GM21576 (cell line): ENCODE measurements at regions not wholly inside any gene's neighbourhood (a gene's known extent, or its start where the extent isn't known, plus 50 kb on each side); places are given as distances from the start of the nearest gene placed in this dataset.
"Not testable (repeated sequence)": the region's sequence is repeated elsewhere in the genome, so short reads cannot be mapped to it uniquely, and the experiment has no call there.

ENCODE experiments used
- ATAC-seq: cut with Tn5 transposase; IDR thresholded peaks from one replicate; pipeline ENCODE4 v1.9.1; 2021; ENCODE audit warnings: mild to moderate bottlenecking, moderate library complexity; ENCODE audit not compliant: unreplicated experiment

DNA sequence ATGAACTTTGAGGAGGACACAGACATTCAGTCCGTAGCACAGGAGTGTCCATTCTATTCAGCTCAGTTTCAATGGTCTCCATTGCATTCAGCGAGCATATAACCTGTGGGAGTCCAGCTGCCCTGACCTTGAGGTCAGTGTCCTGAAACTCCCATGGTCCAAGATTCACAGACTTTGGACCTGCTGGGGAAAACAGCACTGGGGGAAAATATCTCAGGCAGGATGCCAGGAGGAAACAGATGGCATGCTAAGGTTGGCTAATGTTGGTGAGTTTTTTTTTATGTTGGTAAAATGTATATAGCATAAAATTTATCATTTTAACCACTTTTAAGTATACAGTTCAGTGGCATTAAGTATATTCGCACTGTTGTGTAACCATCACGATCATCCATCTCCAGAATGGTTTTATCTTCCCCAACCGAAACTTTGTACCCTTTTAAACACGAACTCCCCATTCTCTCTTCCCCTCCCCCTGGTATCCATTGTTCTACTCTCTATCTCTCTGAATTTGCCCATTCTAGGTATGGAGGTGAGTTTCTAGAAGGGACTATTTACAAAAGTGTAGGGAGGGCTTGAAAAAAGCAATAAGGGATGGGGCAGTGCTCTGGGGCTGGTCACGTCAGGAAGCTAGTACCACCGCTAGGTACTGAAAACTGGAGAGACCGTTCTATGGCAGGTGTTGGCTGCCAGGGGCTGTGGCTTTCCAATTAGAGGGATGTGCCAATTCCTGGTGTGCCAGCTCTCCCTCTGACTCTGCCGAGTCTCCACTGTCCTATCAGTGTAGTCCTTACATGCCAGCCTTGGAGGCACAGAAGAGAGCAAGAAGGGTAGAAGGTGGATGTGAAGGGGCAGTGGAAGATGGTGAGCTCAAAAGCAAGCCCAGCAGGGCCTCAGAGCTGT lies 85.3 kb downstream of the FOXD2 start:
- no peak for ATAC-seq

DNA sequence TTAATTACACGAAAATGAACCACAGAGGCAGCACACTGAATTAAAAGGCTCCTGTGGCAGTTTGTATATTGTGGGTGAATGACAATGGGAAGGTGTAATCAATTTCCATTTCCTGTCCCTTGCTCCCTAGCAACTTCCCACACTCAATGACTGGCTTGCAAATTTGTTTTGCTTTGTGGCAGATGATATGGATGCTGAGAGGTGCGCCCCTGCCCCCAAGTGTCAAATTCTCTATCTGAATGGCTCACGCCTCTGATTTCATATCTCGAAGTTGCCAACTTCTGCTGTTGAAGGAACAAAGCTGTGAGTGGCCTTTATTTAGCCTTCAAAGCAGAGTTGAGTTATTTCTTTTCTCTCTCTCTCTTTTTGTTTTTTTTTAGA lies 86.0 kb downstream of the FOXD2 start:
- ATAC-seq: no peak

DNA sequence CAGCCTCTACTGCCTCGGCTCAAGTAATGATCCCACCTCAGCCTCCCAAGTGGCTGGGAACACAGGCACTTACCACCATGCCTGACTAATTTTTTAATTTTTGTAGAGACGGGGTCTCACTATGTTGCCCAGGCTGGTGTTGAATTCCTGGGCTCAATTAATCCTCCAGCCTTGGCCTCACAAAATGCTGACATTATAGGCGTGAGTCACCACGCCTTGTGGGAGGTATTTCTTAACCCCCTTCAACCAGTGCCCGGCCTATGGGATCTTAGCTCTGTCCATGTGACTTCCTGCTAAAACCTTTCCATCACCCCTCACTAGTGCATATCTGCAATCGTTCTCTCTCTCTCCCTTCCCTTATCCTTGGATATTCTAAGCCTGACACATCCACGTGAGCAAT lies 86.4 kb downstream of the FOXD2 start:
- no peak for ATAC-seq

DNA sequence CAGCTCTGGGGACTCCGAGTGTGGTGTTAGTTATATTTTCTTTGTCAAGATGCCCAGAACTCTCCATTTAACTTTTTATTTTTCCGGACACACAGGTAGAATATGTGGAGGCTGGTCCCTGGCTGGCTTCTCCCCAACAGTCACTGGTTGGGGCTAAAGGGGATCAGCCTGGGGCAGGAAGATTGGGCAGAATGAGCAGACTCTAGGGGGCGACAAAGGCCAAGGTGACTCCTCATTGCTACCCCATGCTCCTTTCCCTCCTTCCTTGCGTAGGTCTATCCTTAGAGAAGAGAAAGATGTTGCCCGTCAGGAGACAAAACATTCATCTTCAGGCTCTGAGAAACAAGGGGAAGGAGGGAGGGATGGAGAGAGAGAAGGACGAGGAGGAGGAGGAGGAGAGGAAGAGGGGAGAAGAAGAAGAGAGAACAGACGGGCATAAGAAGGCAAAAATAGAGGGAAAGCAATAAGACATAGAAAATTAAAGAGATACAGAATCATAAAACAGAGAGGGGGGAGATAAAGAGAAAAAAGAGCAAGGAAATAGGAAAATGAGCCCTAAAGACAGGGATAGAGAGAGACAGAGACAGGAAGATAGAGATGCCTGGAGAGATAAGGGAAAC lies 89.9 kb downstream of the FOXD2 start:
- ATAC-seq: no peak

DNA sequence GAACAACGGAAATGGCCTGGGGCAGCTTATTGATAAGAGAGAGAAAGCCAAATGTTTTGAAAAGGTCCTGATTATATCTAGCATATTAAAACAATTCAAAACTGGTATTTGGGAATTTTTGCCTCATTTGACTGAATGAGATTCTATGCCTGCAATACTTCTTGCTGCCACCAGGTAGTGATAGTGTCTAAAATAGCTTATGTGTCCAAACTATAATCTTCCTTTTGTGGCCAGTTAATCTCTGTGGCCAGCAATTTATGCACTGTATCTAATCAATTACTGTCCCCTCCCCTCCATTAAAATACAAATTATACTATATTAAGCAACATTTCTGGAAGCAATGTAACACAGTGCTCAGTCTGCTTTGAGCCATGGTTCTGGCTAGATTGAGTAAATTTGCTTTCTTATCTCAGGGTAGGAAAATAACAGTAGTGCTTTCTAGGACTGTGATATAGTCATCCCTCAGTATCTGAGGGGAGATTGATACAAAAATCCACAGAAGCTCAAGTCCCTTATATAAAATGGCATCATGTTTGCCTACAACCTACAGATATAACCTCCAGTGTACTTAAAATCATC lies 91.8 kb downstream of the FOXD2 start:
- ATAC-seq: no peak

DNA sequence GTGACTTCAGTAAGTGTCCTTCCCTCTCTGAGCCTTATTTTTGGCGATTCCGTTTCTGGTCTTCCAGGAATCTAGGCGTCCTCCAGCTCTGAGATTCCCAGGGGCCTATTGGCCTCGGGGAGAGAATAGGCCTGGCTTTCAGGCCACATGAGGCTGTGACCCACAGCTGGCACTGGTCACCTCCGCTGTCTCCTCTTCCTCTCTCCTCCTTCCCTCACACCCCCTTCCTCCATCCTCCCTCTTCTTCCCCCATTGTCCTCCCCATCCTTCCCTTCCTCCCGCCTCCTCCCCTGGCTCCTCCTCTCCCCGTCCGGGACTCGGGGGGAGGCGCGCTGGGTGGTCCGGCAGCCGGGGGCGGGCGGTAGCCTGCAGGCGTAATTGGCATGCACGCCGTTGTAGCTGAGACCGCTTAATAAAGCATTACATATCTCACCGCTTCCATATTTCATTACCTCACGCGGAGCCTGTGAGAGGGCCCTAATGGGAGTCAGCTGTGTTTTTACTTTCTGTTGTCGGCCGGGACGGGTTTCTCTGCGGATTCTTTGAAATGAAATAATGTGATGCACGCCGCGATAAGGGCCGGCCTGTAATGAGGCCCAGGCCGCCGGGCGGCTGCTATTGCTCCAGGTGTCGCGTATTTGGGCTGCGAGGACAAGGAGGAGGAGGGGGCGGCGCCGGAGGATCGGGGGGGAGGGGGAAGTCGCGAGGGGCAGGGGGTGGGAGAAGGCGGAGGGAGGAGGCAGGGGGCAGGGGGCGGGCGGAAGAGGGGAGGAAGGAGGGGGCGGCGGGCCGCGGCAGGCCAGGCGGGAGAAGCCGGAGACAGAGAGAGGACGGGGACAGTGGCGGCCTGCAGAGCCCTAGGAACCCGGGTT lies 95.3 kb downstream of the FOXD2 start:
- no peak for ATAC-seq

DNA sequence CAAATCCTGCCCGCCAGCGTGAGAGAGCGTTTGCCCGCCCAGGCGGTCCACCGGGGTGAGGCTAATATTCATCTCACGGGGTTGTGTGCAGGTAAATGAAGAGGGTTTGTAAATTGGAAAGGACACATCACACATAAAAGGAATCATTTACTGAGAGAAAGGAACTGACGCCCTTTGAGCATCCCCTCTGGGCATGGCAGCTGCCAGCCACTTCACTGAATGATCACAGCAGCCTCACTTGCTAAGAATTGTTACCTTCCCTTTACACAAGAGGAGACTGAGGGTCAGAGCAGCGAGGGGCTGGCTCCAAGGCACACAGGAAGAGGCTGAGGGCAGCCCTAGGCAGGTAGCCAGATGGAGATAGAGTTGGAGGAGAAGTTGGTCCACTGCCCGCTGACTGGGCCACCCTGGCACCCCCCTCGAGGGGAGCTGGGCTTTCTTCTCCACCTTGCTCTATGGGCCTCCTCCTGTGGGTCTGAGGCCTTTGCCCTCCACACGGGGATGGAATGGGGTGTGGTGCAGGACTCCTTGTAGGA lies 96.0 kb downstream of the FOXD2 start:
- no peak for ATAC-seq

DNA sequence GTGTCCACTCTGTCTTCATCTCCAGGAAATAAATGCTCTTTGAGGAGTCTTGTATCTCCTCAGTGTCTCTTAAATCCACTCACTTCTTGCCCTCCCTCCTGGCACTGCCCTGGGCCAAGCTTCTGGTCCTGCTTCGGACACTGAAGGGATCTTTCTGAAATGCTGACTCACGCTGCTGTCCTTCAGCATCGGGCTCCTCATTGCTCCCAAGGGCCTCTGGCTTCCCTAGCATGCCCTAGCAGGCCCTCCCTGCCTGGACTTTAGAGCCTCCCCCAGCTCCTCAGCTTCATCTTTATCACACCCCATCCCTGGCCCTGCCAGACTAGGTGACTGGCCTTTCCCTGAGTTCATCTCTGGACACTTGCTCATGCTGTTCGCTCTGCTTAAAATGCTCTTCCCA lies 96.6 kb downstream of the FOXD2 start:
- no peak for ATAC-seq

DNA sequence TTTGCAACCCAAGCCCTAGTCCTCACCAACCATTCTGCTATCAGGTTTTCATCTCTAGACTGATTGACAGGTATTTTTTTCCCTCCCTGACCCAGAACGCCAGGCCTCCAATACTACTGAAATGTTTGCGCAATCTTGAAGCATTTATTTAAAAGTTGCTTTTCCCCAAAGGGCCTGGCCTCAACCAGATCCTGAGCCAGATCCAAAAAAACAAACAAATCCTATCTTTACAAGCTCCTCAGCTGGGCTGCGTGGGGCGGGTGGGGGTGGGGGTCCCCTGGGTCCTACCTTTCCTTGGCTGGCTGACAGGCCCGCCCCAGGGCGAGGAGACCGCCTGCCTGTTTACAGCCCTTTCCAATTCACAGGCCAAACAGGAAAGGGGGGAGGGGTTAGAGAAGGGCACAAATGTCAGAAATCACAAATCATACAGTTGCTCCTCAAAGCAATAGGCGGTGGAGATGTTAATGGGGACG lies 98.8 kb downstream of the FOXD2 start:
- no peak for ATAC-seq

DNA sequence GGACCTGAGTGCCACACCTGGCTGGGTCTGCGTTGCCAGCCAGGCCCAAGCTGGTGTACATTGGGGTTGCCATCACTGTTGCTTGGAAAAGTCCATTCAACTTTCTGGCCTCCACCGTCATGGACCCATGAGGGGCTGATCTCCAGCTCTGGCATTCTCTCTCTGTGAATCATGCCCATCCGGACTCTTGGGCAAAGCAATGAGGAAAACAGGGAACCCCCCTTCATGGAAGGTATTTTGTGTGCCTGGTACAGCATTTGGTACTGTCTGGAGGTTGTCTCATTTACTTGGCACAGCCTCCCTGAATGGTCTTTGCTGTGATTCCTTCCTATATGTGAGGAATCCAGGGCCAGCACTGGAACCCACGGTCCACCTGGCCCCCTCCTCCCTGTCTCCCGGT lies 99.4 kb downstream of the FOXD2 start:
- no peak for ATAC-seq

DNA sequence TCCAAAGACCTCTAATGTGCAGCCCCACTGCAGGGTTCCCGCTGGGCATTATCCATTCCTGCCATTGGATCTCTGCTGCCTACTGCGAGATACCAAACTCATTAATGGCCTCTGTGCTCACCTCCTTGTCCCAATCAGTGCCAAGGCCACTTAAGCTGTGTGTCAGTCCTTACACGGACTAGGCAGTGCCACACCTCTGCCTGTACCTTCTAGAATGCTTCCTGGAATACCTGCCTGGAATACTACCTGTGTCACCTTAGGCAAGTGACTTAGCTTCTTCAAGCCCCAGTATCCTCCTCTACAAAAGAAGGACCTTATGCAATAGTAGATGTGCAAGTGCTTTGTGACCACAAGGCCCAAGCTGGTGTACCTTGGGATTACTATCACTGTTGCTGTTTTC lies 100.1 kb downstream of the FOXD2 start:
- ATAC-seq: no peak

DNA sequence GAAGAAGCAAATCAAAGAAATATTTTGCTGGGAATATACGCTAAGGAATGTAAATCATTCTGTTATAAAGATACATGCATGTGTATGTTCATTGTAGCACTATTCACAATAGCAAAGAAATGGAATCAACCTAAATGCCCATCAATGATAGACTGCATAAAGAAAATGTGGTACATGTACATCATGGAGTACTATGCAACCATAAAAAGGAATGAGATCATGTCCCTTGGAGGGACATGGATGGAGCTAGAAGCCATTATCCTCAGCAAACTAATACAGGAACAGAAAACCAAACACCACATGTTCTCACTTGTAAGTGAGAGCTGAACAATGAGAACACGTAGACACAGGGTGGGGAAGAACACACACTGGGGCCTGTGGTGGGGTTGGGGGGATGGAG lies 100.7 kb downstream of the FOXD2 start:
- not testable (repeated sequence) for ATAC-seq

DNA sequence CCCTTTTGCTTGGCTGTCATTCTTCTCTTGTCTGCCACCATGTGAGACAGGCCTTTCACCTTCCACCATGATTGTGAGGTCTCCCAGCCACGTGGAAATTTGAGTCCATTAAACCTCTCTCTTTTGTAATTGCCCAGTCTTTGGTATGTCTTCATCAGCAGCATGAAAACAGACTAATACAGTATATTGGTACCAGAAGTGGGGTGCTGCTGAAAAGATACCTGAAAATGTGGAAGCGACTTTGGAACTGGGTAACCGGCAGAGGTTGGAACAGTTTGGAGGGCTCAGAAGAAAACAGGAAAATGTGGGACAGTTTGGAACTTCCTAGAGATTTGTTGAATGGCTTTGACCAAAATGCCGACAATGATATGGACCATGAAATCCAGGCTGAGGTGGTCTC lies 103.9 kb downstream of the FOXD2 start:
- not testable (repeated sequence) for ATAC-seq

DNA sequence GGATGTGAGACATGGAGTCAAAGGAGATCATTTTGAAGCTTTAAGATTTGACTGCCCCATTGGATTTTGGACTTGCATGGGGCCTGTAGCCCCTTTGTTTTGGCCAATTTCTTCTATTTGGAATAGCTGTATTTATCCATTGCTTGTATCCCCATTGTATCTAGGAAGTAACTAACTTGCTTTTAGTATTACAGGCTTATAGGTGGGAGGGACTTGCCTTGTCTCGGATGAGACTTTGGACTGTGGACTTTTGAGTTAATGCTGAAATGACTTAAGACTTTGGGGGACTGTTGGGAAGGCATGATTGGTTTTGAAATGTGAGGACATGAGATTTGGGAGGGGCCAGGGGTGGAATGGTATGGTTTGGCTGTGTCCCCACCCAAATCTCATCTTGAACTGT lies 105.2 kb downstream of the FOXD2 start:
- ATAC-seq: not testable (repeated sequence)

DNA sequence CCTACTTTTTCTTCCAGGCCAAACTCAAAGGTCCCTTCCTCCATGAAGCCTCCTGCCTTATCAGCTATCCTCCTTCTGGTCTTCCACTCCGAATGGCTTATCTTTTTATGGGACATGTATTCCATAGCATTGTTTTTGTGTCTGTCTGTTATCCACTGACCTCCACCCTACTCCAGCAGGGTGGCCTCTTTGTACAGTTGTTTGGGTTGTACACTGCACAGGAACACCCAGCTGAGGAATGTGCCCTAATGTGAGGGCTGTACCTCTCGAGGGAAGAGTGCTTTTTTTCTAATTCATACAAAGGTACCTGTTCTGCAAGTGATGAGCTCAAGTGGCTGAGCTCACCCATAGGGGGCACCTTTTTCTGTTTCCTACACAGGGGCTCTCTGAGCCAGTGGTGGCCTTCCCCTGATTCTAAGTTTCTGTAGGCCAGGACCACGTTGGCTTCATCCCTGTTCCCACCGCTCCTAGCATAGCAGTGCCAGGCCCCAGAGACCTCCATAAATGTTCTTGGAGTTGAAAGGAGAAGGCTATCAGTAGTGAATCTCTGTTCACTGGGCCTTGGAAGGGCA lies 108.2 kb downstream of the FOXD2 start:
- ATAC-seq: no peak

DNA sequence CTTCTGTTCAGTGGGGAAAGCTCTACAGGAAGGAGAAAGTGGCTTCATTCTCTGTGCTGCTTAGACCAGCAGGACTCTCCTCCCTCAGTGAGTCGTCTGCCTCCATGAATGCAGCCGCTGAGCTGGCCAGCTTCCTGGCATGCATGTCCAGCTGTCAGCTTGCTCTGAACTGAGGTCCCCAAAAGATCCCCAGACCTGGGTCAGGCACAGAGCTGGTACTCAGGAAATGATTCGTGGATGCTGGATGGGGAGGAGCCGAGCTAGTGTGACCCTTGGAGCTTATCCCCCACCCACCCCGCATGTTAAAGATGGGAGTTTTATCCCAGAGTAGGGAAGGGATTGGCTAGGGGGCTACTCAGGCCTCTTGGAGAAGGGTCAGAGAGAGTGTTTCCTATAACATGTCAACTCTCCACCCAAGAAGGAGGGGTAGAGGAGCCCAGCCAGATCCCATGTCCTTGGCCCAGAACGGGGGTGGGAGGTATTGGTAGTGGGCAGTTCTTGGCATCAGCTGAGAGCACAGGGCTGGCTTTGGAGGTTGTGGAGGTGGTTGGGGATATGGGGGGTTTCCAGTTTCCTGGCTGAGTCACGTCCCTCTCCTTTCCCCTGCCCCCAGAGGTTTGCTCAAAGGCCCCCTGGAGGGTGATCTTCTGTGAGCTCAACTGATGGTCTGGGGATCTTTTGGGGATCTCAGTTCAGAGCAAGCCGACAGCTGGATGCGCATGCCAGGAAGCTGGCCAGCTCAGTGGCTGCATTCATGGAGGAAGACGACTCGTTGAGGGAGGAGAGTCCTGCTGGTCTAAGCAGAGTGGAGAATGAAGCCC lies 110.1 kb downstream of the FOXD2 start:
- no peak for ATAC-seq

DNA sequence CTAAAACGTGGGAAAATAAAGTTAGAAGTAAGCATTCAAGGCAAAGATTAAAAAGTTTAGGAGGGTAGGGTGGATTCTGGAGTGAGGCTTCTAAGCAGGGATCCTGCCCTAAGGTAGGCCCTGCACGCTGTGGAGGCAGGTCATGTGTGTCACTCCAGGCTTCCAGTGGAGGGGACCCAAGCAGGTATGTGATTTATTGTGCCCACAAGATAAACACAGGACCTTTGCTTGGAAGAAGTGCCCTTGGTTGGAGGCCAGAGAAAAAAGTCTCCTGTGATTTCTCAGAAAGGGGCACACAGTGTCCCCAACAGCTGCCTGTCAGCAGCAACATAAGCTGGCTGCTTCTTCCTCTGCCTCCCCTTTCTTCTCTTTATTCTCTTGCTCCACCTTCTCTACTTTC lies 110.8 kb downstream of the FOXD2 start:
- no peak for ATAC-seq

DNA sequence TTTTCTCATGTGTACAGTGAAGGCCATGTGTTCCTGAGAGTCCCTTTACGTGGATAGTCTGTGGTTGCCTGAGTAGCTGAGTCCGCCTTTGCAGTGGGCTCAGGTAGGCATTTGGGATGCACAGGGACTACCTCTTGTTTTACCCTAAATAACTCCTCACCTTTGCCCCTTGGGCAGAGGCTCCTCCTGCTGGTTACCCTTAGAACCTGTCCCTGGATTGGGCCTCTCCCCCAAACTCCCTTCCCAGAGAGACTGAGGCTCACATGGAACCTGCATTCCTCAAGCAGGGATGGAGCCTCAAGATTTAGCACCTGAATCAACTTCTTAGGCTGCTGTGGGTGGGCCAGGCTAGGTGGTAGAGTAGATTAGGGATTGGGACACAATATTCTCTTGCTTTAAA lies 111.7 kb downstream of the FOXD2 start:
- ATAC-seq: no peak

DNA sequence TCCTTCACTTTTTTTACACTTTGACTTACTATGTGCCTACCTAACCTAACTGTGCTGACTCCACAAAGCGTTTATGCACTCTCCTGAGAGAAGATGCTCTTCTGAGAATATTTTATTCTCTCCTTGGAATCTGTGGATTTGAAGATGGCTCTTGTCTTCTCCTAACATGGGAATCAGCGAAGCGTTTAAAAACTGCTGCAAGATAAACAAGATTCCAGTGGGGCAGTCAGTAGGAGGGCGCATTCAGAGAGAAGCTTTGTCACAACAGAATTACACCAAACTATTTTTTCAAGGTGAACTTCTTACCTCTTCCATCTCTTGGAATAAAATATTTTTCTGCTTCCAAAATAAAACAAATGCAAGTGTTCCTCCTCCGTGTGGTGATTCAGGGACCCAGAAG lies 113.1 kb downstream of the FOXD2 start:
- no peak for ATAC-seq
